Thymus (tissue), 11 donors: ENCODE measurements at regions not wholly inside any gene's neighbourhood (a gene's known extent, or its start where the extent isn't known, plus 50 kb on each side); places are given as distances from the start of the nearest gene placed in this dataset.
A peak's percentile ranks its signal among the peaks of the same experiment; 100 is the strongest.

Experiments used
- DNase-seq, 9 donors: peaks; one replicate each; pipeline ENCODE4 v3.0.0-alpha.2; 2013; ENCODE audit warnings: low spot score in 9 of 9, low read depth in 6 of 9, missing footprints in 1 of 9
- H3K27ac ChIP-seq, 2 donors: one replicate each; pipeline ENCODE4 v1.5.1; 2013; ENCODE audit warnings: control low read depth in 1 of 2, low read depth in 1 of 2, low read length in 1 of 2, mild to moderate bottlenecking in 1 of 2, moderate library complexity in 1 of 2
- H3K27me3 ChIP-seq, 2 donors: one replicate each; pipeline ENCODE4 v1.5.1; 2013; ENCODE audit warnings: low read length in 1 of 2; ENCODE audit not compliant: control insufficient read depth in 2 of 2, insufficient read depth in 1 of 2
- H3K36me3 ChIP-seq, 2 donors: one replicate each; pipeline ENCODE4 v1.5.1; 2013; ENCODE audit warnings: low read length in 1 of 2, mild to moderate bottlenecking in 1 of 2, moderate library complexity in 1 of 2; ENCODE audit not compliant: control insufficient read depth in 2 of 2, insufficient read depth in 2 of 2
- H3K4me1 ChIP-seq, 2 donors: one replicate each; pipeline ENCODE4 v1.5.1; 2013; ENCODE audit warnings: low read length in 2 of 2; ENCODE audit not compliant: control insufficient read depth in 2 of 2, insufficient read depth in 2 of 2
- H3K4me3 ChIP-seq, 2 donors: one replicate each; pipeline ENCODE4 v1.5.1; 2013; ENCODE audit warnings: low read length in 2 of 2, control low read depth in 1 of 2, mild to moderate bottlenecking in 1 of 2
- H3K9me3 ChIP-seq, 2 donors: one replicate each; pipeline ENCODE4 v1.5.1; 2013; ENCODE audit warnings: low read length in 1 of 2, mild to moderate bottlenecking in 1 of 2; ENCODE audit not compliant: control insufficient read depth in 2 of 2, insufficient read depth in 1 of 2
- WGBS: extraction: QIAGEN DNeasy Blood & Tissue Kit; methylation state at CpG from one replicate; pipeline ENCODE4 v1.1.7; 2013; 5-methylcytosine and 5-hydroxymethylcytosine counted together
- donor health status: healthy.

- no peaks in the 10 kb centered on the region for H3K9me3 ChIP-seq
- 94% methylated on average over 6 of the region's 6 CpGs for WGBS
- no peaks in the 10 kb centered on the region for H3K27me3 ChIP-seq
- H3K4me1 ChIP-seq: peaks cover 13 to 25% of the 10 kb centered on the region in 2 donors
- no peak overlapping the region for H3K4me3 ChIP-seq
- DNase-seq: no peak
- no peaks in the 10 kb centered on the region for H3K36me3 ChIP-seq
- no peak overlapping the region for H3K27ac ChIP-seq
These were observed 56.5 kb upstream of the ADGRF1 start for GRCh38 chr6:47098570-47098993.

- peak; percentile 65 to 94 (median 81) for DNase-seq
- Histone ChIP-seq H3K4me1 (peaks cover 13 to 25% of the 10 kb centered on the region in 2 donors), H3K9me3 (no peaks in the 10 kb centered on the region), H3K27me3 (no peaks in the 10 kb centered on the region), H3K27ac (peak overlapping the region; percentile 49 to 59), H3K36me3 (no peaks in the 10 kb centered on the region), H3K4me3 (no peak overlapping the region)
- WGBS: 53% methylated on average over 8 of the region's 8 CpGs
These were observed 55.2 kb upstream of the ADGRF1 start for GRCh38 chr6:47097092-47097945.

- 59% methylated on average over 9 of the region's 9 CpGs for WGBS
- Histone ChIP-seq H3K27ac (peak overlapping the region; percentile 26 to 59), H3K9me3 (no peaks in the 10 kb centered on the region), H3K27me3 (no peaks in the 10 kb centered on the region), H3K4me3 (no peak overlapping the region), H3K36me3 (no peaks in the 10 kb centered on the region), H3K4me1 (peaks cover 13 to 25% of the 10 kb centered on the region in 2 donors)
- DNase-seq: peak in 5 of 9 donors; percentile 30 to 78 (median 61)
These were observed 54.2 kb upstream of the ADGRF1 start for GRCh38 chr6:47096211-47096895.

GRCh38 chr6:47094241-47094925, 52.3 kb upstream of the ADGRF1 start:
- no peak for DNase-seq
- Histone ChIP-seq H3K27ac (no peak overlapping the region), H3K4me3 (no peak overlapping the region), H3K27me3 (no peaks in the 10 kb centered on the region), H3K4me1 (peaks cover 13 to 25% of the 10 kb centered on the region in 2 donors), H3K36me3 (no peaks in the 10 kb centered on the region), H3K9me3 (no peaks in the 10 kb centered on the region)
- 94% methylated on average over 3 of the region's 3 CpGs for WGBS

GRCh38 chr6:47093169-47093568, 51.0 kb upstream of the ADGRF1 start:
- Histone ChIP-seq H3K27me3 (no peaks in the 10 kb centered on the region), H3K9me3 (no peaks in the 10 kb centered on the region), H3K4me3 (no peak overlapping the region), H3K27ac (no peak overlapping the region), H3K4me1 (peaks cover 13 to 25% of the 10 kb centered on the region in 2 donors), H3K36me3 (no peaks in the 10 kb centered on the region)
- WGBS: 98% methylated on average over 5 of the region's 5 CpGs
- no peak for DNase-seq

- Histone ChIP-seq H3K4me1 (peaks cover 11 to 18% of the 10 kb centered on the region in 2 donors), H3K27ac (no peak overlapping the region), H3K9me3 (no peaks in the 10 kb centered on the region), H3K36me3 (no peaks in the 10 kb centered on the region), H3K27me3 (no peaks in the 10 kb centered on the region), H3K4me3 (no peak overlapping the region)
- 96% methylated on average over 4 of the region's 4 CpGs for WGBS
- no peak for DNase-seq
These were observed 49.9 kb upstream of the ADGRF1 start for GRCh38 chr6:47091886-47092668.
